Large intestine (tissue), 3 donors: ENCODE measurements at regions not wholly inside any gene's neighbourhood (a gene's known extent, or its start where the extent isn't known, plus 50 kb on each side); places are given as distances from the start of the nearest gene placed in this dataset.
"Not testable (repeated sequence)": the region's sequence is repeated elsewhere in the genome, so short reads cannot be mapped to it uniquely, and the experiment has no call there.

Source experiments
- DNase-seq, 2 donors: peaks; one replicate each; pipeline versions ENCODE4 v3.0.0 to v3.0.0-alpha.2; 2013
- H3K27ac ChIP-seq: one replicate; pipeline ENCODE4 v1.5.1; 2013; ENCODE audit warnings: low read length
- H3K27me3 ChIP-seq: 2 replicates; pipeline ENCODE4 v1.6.1; 2013; ENCODE audit warnings: low read length; ENCODE audit not compliant: control insufficient read depth, insufficient read depth
- H3K36me3 ChIP-seq: 2 replicates; pipeline ENCODE4 v1.6.1; 2013; ENCODE audit warnings: low read length; ENCODE audit not compliant: control insufficient read depth, insufficient read depth
- H3K4me1 ChIP-seq: one replicate; pipeline ENCODE4 v1.6.1; 2013; ENCODE audit warnings: low read length; ENCODE audit not compliant: control insufficient read depth, insufficient read depth
- H3K4me3 ChIP-seq: one replicate; pipeline ENCODE4 v1.5.1; 2013; ENCODE audit warnings: low read length
- H3K9me3 ChIP-seq: one replicate; pipeline ENCODE4 v1.6.1; 2013; ENCODE audit warnings: mild to moderate bottlenecking, low read depth, low read length, moderate library complexity; ENCODE audit not compliant: control insufficient read depth
- WGBS: methylation state at CpG from one replicate; pipeline ENCODE4 v1.1.5; 2013; ENCODE audit warnings: low lambda C conversion rate; ENCODE audit not compliant: insufficient coverage; 5-methylcytosine and 5-hydroxymethylcytosine counted together

DNA sequence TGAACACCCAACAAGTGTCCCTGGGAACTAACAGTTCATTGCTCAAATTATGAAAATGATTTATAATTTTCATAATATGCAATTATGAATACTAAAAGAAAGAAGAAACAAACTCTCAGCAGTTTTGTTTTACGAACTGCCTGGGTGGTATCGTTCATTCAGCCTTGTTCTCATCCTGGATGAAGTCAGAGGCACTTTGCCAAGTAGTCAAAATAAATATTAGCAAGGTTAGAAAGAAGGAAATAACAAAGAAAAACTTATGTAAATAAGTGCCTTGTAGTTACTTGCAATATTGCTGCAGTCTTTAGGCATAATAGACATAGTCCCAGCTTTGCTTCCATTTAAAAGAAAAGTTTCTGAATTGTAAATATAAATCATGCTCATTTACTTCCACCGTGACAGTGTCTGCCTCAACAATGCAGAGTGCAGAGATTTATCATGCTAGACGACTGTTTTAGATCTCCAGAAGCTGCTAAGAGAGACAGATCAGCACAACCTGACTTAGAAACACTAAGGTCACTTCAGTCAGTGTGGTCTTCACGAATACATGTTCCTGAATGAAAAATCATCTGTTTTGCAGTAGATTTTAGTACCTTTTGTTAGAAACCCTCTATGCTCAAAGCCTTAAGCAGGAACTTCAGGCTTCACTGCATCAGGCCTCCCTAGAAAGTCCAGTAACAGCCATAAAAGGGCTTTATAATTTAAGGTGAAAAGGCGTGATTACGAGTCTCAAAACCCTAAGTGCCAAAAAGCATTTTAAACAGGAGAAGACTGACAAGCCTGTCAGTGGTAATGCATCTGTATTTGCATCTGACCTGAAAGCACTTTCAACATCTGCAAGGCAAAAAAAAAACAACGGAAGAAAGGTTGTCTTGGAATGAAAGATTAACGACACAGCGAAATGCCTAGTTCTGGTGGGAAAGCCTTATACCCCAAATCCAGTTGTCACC is 92.1 kb downstream of the TMEM167A start:
- no peaks in the 10 kb centered on the region for H3K27me3 ChIP-seq
- no peak overlapping the region for H3K4me3 ChIP-seq
- 71% methylated on average over 2 of the region's 10 CpGs for WGBS
- no peak overlapping the region for H3K27ac ChIP-seq
- DNase-seq: no peak
- H3K9me3 ChIP-seq: no peaks in the 10 kb centered on the region
- H3K4me1 ChIP-seq: no peaks in the 10 kb centered on the region
- no peaks in the 10 kb centered on the region for H3K36me3 ChIP-seq

DNA sequence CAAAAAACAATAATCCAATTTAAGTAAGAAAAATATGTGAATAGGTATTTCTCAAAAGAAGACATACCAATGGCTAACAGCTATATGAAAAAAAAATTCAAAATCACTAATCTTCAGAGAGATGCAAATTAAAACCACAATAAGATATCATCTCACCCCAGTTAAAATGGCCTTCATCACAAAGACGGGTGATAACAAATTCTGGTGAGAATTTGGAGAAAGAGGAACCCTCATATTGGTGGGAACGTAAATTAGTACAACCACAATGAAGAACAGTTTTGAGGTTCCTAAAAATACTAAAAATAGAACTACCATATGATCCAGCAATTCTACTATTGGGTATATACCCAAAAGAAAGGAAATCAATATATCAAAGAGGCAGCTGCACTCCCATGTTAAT is 94.3 kb downstream of the TMEM167A start:
- Histone ChIP-seq H3K9me3 (no peaks in the 10 kb centered on the region), H3K27me3 (no peaks in the 10 kb centered on the region), H3K4me3 (no peak overlapping the region), H3K4me1 (no peaks in the 10 kb centered on the region), H3K27ac (no peak overlapping the region), H3K36me3 (no peaks in the 10 kb centered on the region)
- WGBS: 80% methylated on average over 1 of the region's 2 CpGs
- no peak for DNase-seq

DNA sequence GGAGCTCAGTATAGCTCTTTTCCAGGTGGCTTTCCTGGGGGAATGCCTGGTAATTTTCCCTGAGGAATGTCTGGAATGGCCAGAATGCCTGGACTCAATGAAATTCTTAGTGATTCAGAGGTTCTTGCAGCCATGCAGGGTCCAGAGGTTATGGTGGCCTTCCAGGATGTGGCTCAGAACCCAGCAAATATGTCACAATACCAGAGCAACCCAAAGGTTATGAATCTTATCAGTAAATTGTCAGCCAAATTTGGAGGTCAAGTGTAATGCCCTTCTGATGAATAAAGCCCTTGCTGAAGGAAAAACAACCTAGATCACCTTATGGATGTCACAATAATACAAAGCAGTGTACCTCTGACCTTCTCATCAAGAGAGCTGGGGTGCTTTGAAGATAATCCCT is 100.3 kb downstream of the TMEM167A start:
- not testable (repeated sequence) for H3K27me3 ChIP-seq, DNase-seq, H3K9me3 ChIP-seq, H3K27ac ChIP-seq, H3K4me3 ChIP-seq, H3K36me3 ChIP-seq, H3K4me1 ChIP-seq

DNA sequence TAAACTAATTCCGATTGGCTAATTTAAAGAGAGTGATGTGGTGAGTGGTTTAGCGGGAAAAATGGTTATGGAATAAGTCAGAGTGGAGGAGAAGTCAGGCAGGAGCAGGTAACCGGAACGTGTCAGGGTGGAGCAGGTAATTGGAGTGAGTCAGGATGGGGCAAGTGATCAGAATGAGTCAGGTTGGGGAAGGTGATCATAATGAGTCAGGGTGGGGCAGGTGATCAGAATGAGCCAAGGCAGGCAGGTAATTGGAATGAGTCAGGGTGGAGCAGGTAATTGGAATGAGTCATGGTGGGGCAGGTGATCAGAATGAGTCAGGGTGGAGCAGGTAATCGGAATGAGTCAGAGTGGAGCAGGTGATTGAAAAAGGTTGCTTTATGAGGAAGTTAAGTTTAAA is 101.4 kb downstream of the TMEM167A start:
- peaks cover 9% of the 10 kb centered on the region for H3K9me3 ChIP-seq
- H3K36me3 ChIP-seq: no peaks in the 10 kb centered on the region
- no peaks in the 10 kb centered on the region for H3K4me1 ChIP-seq
- H3K27me3 ChIP-seq: no peaks in the 10 kb centered on the region
- H3K4me3 ChIP-seq: no peak overlapping the region
- DNase-seq: no peak
- H3K27ac ChIP-seq: no peak overlapping the region
- WGBS: 96% methylated on average over 4 of the region's 5 CpGs

DNA sequence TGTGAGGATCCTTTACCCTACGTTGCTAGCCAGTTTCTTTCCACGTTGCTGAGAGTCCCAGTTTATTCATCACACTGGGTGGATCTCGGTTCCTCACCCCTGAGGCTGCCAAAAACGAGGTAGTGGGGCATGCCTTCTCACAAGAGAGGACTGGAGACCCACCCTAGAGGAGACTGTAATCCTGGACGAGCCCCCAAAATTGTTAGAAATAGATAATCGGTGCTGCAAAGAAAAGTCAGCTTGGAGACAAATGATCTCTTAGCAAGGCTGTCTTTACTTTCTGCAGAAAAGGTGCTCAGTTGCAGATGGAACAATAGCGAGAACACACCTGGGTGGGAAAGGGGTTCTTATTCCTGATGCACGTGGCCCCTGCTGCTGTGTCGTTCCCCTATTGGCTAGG is 101.8 kb downstream of the TMEM167A start:
- DNase-seq: no peak
- Histone ChIP-seq H3K9me3 (peaks cover 9% of the 10 kb centered on the region), H3K36me3 (no peaks in the 10 kb centered on the region), H3K27me3 (no peaks in the 10 kb centered on the region), H3K4me3 (no peak overlapping the region), H3K27ac (no peak overlapping the region), H3K4me1 (no peaks in the 10 kb centered on the region)
- WGBS: 100% methylated on average over 3 of the region's 9 CpGs

DNA sequence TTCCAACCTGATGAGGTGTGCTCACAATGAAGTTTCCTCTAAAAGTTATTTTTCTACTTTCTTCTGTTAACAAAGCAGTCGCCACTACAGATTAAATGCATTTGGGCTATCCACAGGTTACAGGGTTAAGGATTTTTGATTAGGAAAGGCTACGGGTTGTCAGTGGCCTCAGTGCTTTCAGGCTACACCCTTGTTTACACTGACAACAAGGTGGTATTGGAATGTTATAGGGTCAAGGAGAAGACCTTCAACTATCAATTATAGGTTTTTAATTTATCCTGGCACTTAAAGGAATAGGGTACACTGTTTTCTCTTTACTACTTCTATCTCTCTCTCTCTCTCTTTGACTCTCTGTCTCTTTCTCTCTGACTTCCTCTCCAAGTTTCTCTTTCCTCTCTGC is 102.8 kb downstream of the TMEM167A start:
- not testable (repeated sequence) for H3K27me3 ChIP-seq, H3K4me3 ChIP-seq, H3K27ac ChIP-seq, H3K4me1 ChIP-seq, H3K9me3 ChIP-seq, H3K36me3 ChIP-seq, DNase-seq
- no CpG with 5 or more reads among the region's 2 CpGs for WGBS

DNA sequence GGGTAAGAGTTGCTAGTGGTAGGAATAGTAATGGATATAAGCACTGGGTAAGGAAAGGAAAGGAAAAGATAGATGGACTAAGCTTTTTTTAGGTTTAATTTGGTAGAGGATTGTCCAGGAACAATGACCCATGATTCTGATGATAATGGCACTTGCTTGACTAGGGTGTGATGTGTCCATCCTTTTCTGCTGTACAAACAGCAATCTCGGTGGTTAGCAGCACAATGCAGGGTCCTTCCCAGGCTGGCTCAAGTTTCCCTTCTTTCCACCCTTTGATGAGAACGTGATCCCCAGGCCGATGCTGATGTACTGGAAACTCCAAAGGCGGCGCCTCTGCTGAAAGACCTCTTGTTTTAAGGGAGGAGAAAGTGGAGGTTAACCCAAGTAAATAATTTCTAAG is 105.3 kb downstream of the TMEM167A start:
- Histone ChIP-seq H3K27ac (no peak overlapping the region), H3K4me3 (no peak overlapping the region), H3K9me3 (peaks cover 9% of the 10 kb centered on the region), H3K4me1 (no peaks in the 10 kb centered on the region), H3K27me3 (no peaks in the 10 kb centered on the region), H3K36me3 (no peaks in the 10 kb centered on the region)
- no peak for DNase-seq
- WGBS: no CpG with 5 or more reads among the region's 5 CpGs

DNA sequence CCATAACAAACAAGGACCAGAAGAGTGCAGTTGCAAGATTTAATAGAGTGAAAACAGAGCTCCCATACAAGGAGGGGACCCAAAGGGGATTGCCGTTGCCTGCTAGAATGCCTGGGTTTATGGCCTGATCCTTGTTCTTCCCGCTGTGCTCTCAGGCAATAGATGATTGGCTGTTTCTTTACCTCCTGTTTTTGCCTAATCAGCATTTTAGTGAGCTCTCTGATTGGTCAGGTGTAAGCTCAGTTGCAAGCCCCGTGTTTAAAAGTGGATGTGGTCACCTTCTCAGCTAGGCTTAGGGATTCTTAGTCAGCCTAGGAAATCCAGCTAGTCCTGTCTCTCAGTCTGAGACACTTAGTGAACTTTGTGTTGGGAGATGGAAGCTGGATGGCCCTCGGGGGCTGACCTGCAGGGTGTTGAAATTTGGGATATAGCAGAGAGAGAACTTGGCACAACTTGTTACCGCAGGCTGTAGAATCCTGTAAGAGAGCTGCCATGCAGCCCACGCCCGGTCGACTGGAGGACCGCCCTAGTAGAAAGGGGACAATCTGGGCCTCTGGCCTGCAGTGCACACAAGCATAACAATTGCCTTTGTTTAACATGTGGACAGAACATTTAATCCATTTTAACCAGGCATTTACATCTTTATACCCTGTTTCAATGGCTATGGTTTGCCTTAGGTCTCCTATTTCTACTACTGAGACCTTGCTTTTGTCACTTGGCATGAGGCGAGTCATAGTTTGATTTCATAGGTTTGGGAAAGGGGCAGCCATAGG is 106.0 kb downstream of the TMEM167A start:
- H3K36me3 ChIP-seq, H3K9me3 ChIP-seq, H3K27ac ChIP-seq, H3K4me3 ChIP-seq, H3K27me3 ChIP-seq, H3K4me1 ChIP-seq, DNase-seq: not testable (repeated sequence)
- WGBS: no CpG with 5 or more reads among the region's 10 CpGs

DNA sequence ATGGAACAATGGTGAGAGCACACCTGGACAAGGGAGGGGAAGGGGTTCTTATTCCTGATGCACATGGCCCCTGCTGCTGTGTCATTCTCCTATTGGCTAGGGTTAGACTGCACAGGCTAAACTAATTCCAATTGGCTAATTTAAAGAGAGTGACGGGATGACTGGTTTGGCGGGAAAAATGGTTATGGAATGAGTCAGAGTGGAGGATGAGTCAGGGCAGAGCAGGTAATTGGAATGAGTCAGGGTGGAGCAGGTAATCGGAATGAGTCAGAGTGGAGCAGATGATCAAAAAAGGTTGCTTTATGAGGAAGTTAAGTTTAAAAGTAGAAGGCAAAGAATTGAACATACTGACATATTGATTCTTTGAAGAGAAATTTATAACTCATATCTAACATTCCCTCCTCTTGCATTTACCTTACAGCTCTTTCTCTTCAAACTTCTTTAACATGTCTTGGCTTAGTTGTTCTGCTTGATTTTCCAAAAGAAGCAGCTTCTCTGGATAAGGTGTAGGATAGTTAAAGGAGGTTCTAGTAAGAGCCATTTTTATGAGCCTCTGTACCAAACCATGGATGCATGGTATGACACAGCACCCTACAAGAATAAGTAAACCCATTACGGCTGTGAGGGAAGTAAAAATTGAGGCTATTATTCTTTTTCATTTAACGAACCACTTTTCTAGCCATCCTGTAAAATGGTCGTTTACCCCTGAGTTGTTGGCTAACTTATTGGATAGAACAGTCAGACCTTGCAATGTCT is 107.8 kb downstream of the TMEM167A start:
- not testable (repeated sequence) for H3K27ac ChIP-seq

DNA sequence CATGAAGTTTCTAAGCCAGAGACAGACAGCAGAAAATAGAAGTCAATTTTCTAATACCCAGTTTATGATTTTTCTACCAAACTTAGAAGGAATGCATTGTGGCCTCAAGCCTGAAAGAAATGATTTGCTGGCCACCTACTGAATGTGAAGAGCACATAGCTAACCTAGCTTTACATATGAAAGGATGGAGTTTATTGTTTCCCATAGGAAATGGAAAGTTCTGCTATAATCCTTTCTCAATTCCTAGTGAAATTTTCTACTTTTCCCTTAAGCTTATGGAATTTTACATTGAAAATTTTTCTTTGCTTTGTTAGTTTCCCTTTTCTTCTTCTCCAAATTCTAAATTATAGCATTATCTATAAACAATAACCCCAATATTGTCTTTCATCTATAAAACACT is 110.1 kb downstream of the TMEM167A start:
- no peak for DNase-seq
- Histone ChIP-seq H3K9me3 (no peaks in the 10 kb centered on the region), H3K27me3 (no peaks in the 10 kb centered on the region), H3K4me1 (no peaks in the 10 kb centered on the region), H3K4me3 (no peak overlapping the region), H3K36me3 (no peaks in the 10 kb centered on the region), H3K27ac (no peak overlapping the region)

More for the DNA sequence above, 107.8 kb downstream of the TMEM167A start:
- H3K27me3 ChIP-seq, H3K4me1 ChIP-seq, H3K9me3 ChIP-seq, DNase-seq, H3K4me3 ChIP-seq, H3K36me3 ChIP-seq: not testable (repeated sequence)
- WGBS: 90% methylated on average over 4 of the region's 6 CpGs
